GM19372 (cell line): ENCODE measurements at regions not wholly inside any gene's neighbourhood (a gene's known extent, or its start where the extent isn't known, plus 50 kb on each side); places are given as distances from the start of the nearest gene placed in this dataset.
"Not testable (repeated sequence)": the region's sequence is repeated elsewhere in the genome, so short reads cannot be mapped to it uniquely, and the experiment has no call there.

Experiments
- ATAC-seq: cut with Tn5 transposase; IDR thresholded peaks from one replicate; pipeline ENCODE4 v1.9.1; 2021; ENCODE audit warnings: mild to moderate bottlenecking, low read depth, moderate library complexity; ENCODE audit not compliant: unreplicated experiment

- no peak for ATAC-seq
These were observed 322.2 kb upstream of the DDI1 start for GRCh38 chr11:103714246-103714645.

DNA sequence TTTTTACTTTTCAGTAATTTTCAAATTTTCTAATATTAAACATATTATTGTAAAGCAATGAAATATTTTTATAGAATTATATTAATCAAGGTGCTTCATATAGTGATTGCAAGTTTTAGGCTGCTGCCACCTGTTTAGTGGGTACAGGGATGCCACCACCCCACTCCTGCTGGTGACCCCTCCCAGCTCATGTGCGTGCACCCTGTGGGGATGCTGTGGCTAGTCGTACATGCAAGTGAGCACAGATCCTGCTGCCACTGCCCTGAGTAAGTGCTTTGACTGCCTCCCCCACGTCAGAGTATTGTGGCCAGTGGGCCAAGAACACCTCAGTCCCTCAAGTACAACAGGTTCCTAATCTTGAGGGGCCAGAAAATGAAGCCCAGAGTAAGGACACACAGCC, 320.1 kb upstream of the DDI1 start:
- ATAC-seq: no peak

GRCh38 chr11:103727262-103727661, 309.2 kb upstream of the DDI1 start:
- no peak for ATAC-seq

DNA sequence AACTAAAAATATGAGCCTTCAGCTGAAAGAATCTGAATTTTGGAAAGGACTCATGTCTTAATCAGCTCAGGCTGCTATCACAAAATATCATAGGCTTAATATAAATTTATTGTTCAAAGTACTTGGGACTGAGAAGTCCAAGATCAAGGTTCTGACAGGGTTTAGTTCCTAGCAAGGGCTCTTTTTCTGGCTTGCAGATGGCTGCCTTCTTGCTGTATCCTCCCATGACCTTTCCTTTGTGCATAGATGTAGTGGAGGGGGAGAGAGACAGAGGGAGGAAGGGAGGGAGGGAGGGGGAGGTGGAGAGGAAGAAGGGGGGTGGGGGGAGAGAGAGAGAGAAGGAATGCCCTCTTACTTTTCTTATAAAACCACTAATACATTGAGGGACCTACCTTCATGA, 306.8 kb upstream of the DDI1 start:
- no peak for ATAC-seq

- no peak for ATAC-seq
These were observed 306.1 kb upstream of the DDI1 start for GRCh38 chr11:103730131-103730940.

GRCh38 chr11:103731670-103732069, 304.8 kb upstream of the DDI1 start:
- no peak for ATAC-seq

DNA sequence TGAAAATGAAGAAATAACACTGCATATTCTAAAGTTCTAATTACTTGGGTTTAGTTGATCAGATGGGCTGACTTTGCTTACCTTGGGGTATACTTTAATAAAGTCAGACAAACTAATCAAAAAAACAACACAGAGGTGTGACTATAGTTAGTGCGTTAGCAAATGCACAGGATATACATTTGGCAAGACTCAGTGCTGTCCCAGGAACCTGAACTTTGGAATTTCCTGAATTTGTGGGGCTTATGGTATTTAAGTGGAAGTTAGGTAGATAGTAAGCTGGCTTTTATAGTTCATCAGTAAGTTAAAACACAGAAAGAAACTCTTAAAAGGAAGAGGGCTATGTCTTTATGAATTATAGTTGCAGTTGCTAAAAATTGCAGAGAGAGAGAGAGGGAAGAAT, 302.6 kb upstream of the DDI1 start:
- no peak for ATAC-seq

DNA sequence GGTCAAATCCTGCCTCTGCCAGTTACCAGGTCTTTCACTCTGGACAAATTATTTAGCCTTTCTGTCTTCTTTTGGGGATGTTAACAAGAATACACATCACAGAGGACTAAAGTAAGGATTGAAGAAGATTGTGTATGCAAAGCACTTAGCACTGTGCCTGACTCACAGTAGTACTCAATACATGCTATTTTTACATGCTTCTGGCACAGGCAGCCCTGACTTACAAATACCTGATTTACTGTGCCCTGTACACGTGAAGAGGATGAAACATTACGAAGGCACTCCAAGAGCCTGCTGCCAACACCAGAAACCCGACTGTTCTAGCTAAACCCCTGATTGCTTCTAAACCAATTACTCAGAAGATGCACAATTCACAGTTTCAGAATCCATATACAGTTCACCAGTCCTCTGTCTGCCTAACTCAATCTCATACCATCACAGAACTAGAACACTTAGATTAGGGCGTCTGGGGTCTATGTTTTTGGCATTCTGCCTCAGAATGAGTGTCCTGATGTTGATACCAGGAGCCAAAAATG, 300.9 kb upstream of the DDI1 start:
- ATAC-seq: no peak

DNA sequence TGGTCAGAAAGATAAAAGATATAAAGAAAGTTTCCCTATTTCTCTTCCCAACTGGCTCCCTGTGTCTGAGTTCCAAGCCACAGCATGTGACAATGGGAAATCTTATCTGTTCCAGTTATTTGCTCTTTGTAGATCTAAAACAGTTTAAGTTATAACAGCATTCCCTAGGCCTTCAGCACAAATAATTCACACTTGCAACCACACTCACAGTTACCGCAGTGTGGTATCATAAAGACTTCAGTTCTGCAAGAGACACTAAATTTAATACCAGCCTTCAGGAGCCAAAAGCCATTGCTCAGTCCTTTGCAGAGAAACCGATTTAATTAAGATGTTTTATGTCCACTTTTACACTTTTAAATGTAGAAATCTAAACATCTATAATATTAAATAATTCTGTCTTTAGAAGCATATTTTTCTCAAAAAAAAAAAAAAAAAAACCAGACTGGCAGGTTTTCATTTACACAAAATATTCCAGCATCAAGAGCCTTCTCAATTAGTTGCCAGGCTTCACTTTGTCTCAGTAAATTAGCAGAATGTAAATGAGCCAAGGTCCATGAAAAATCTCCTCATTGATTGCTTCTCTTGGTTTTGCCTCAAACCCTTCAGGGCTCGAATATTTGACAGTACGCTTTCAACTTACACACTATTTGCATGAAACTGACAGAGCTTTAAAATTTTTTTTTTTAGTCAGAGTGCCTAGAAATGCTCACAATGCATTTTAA, 300.0 kb upstream of the DDI1 start:
- ATAC-seq: no peak

DNA sequence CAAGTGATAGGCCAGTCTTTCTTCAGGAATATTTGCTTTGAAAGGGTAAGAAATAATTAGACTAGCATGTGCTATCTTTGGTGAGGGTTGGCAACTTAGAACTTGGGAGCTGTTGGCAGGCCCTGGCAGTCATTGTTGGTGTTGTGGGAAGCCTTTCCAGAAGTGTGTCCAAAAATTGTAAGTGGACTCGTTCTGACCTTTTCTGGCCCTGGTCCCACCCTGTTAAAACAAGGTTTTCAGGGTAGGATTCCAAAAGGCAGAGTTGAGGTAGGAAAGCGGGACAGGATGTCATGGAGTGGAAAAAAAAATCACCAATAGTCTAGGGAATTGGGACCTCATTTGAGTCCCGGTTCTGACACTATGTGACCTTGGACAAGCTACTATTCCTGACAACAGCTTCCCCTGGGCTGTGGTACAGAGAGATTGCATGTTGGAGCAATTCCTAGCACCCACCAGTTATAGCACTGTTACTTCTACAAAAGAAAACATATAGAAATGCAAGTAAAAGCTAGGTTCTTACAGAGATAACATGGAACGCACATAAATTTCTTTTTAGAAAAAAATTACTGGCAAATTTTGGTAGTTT, 299.3 kb upstream of the DDI1 start:
- no peak for ATAC-seq

DNA sequence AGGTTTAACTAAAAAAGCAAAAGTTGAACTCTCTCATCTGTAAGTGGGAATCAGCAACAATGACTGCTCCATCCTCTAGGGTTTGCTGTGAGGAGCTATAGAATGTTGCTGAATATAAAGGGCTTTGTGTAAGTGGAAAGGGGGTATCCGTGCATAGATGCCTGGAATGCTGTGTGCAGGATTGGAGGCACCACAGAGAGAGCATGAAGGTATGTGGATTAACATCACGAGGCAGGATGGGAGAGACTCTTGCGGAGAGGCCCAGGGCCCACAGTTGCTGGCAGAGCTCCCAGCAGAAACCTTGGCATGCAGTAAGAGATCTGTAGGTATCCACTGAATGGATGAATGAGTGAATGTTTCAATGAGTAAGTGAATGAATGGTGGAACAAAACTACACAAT, 298.7 kb upstream of the DDI1 start:
- ATAC-seq: no peak

- not testable (repeated sequence) for ATAC-seq
These were observed 297.2 kb upstream of the DDI1 start for GRCh38 chr11:103739074-103739796.

DNA sequence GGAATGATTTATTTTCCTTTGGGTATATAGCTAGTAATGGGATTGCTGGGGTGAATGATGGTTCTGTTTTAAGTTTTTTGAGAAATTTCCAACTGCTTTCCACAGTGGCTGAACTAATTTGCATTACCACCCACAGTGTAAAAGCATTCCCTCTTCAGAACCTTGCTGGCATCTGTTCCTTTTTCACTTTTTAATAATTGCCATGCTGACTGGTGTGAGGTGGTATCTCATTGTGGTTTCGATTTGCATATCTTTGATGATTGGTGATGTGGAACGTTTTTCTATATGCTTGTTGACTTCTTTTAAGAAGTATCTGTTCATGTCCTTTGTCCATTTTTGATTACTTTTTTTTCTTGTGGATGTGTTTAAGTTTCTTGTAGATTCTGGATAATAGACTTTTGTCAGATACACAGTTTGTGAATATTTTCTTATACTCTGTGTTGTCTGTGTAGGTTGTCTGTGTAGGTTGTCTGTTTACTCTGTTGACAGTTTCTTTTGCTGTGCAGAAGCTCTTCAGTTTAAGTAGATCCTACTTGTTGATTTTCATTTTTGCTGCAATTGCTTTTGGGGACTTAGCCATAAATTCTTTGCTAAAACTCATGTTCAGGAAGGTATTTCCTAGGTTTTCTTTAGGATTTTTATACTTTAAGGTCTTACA, 291.8 kb upstream of the DDI1 start:
- peak; percentile 56 for ATAC-seq

- ATAC-seq: no peak
These were observed 287.3 kb upstream of the DDI1 start for GRCh38 chr11:103749158-103749557.

DNA sequence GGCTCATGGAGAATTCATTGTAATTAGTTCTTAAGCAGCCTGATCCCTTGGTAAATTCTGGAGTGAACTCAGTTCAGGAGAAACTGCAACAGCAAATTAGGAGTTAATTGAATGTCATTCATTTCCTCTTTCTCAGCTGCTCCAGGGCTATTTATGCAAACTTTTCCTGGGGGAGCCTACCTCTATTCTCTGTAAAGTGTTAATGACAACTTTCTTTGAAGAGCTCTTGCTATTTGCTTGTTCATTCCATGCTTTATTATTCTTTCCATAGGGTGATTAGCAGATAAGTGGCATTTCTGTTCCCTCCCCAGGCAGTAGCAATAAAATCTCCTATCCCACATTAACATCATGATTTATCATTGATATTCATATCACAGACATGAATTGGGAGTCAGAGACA, 267.6 kb upstream of the DDI1 start:
- no peak for ATAC-seq

GRCh38 chr11:103773059-103773458, 263.4 kb upstream of the DDI1 start:
- no peak for ATAC-seq

- ATAC-seq: no peak
These were observed 262.9 kb upstream of the DDI1 start for GRCh38 chr11:103773537-103773936.

GRCh38 chr11:103779054-103779453, 257.4 kb upstream of the DDI1 start:
- no peak for ATAC-seq

- ATAC-seq: no peak
These were observed 246.5 kb upstream of the DDI1 start for GRCh38 chr11:103789952-103790351.

DNA sequence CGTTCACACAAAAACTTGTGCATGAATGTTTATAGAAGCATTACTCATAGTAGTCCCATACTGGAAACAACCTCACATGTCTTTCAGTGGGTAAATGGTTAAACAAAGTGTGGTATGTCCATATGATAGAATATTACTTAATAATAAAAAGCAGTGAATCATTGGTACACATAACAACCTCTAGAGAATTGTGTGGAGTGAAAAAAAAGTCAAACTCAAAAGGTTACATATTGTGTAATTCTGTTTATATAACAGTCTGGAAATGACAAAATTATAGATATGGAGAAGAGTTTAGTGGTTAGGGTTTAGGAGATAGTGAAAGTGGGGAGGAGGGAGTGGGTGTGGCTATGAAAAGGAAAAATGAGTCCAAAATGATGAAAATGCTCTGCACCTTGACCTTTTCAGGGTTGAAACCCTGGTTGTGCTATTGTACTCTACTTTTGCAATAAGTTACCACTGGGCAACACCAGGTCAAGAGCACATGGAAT, 243.4 kb upstream of the DDI1 start:
- ATAC-seq: no peak
